H9 (cell line): ENCODE measurements at regions not wholly inside any gene's neighbourhood (a gene's known extent, or its start where the extent isn't known, plus 50 kb on each side); places are given as distances from the start of the nearest gene placed in this dataset.

Source experiments
- DNase-seq: peaks from one replicate; pipeline ENCODE4 v3.0.0-alpha.2; 2017
- H2AFZ ChIP-seq: one replicate; pipeline ENCODE4 v1.6.1; 2013; ENCODE audit warnings: mild to moderate bottlenecking, low read length, control low read depth, moderate library complexity
- H2AK5ac ChIP-seq: 2 replicates; pipeline ENCODE4 v1.6.1; 2013; ENCODE audit warnings: low read length, control low read depth, mixed read lengths; ENCODE audit not compliant: insufficient read length
- H2BK120ac ChIP-seq: one replicate; pipeline ENCODE4 v1.6.1; 2013; ENCODE audit warnings: low read depth, mild to moderate bottlenecking, low read length, control low read depth, inconsistent platforms; ENCODE audit not compliant: poor library complexity, severe bottlenecking
- H2BK12ac ChIP-seq: 2 replicates; pipeline ENCODE4 v1.6.1; 2013; ENCODE audit warnings: low read length, control low read depth, mixed read lengths, low read depth; ENCODE audit not compliant: insufficient read length
- H2BK15ac ChIP-seq: 2 replicates; pipeline ENCODE4 v1.6.1; 2013; ENCODE audit warnings: low read depth, low read length, control low read depth
- H2BK20ac ChIP-seq: one replicate; pipeline ENCODE4 v1.6.1; 2013; ENCODE audit warnings: low read depth, mild to moderate bottlenecking, low read length, control low read depth, inconsistent platforms; ENCODE audit not compliant: poor library complexity, severe bottlenecking
- H2BK5ac ChIP-seq: 2 replicates; pipeline ENCODE4 v1.6.1; 2013; ENCODE audit warnings: low read length, control low read depth, mixed read lengths; ENCODE audit not compliant: insufficient read length
- H3K14ac ChIP-seq: 2 replicates; pipeline ENCODE4 v1.6.1; 2013; ENCODE audit warnings: low read length, control low read depth; ENCODE audit not compliant: insufficient read depth
- H3K18ac ChIP-seq: 2 replicates; pipeline ENCODE4 v1.6.1; 2013; ENCODE audit warnings: low read depth, mild to moderate bottlenecking, mixed read lengths, low read length, control low read depth; ENCODE audit not compliant: insufficient read length
- H3K23ac ChIP-seq: 2 replicates; pipeline ENCODE4 v1.6.1; 2013; ENCODE audit warnings: low read length, control low read depth, mixed read lengths, low read depth; ENCODE audit not compliant: insufficient read length
- H3K23me2 ChIP-seq: 2 replicates; pipeline ENCODE4 v1.6.1; 2013; ENCODE audit warnings: low read depth, mild to moderate bottlenecking, mixed read lengths, low read length, control low read depth; ENCODE audit not compliant: insufficient read length, poor library complexity, severe bottlenecking
- H3K27ac ChIP-seq: 2 replicates; pipeline ENCODE4 v1.5.1; 2013; ENCODE audit warnings: low read length, control low read depth, mixed read lengths, low read depth; ENCODE audit not compliant: insufficient read length
- H3K27me3 ChIP-seq: 2 replicates; pipeline ENCODE4 v1.6.1; 2013; ENCODE audit warnings: low read length, control low read depth, inconsistent platforms; ENCODE audit not compliant: insufficient read depth
- H3K4ac ChIP-seq: 2 replicates; pipeline ENCODE4 v1.6.1; 2013; ENCODE audit warnings: low read depth, mild to moderate bottlenecking, control low read depth, inconsistent platforms, low read length, moderate library complexity
- H3K4me1 ChIP-seq: 2 replicates; pipeline ENCODE4 v1.6.1; 2013; ENCODE audit warnings: low read length, control low read depth, inconsistent platforms; ENCODE audit not compliant: insufficient read depth
- H3K4me2 ChIP-seq: 2 replicates; pipeline ENCODE4 v1.6.1; 2013; ENCODE audit warnings: low read length, control low read depth, mixed read lengths; ENCODE audit not compliant: insufficient read length, insufficient read depth
- H3K56ac ChIP-seq: 2 replicates; pipeline ENCODE4 v1.6.1; 2013; ENCODE audit warnings: low read depth, mild to moderate bottlenecking, mixed read lengths, low read length, control low read depth; ENCODE audit not compliant: insufficient read length
- H3K79me1 ChIP-seq: 2 replicates; pipeline ENCODE4 v1.6.1; 2013; ENCODE audit warnings: low read depth, mild to moderate bottlenecking, moderate library complexity, low read length, control low read depth, inconsistent platforms; ENCODE audit not compliant: insufficient read depth, poor library complexity, severe bottlenecking
- H3K79me2 ChIP-seq: 2 replicates; pipeline ENCODE4 v1.6.1; 2013; ENCODE audit warnings: low read length, control low read depth, inconsistent platforms; ENCODE audit not compliant: insufficient read depth
- H3K9ac ChIP-seq: 2 replicates; pipeline ENCODE4 v1.6.1; 2013; ENCODE audit warnings: low read length, control low read depth, mixed read lengths; ENCODE audit not compliant: insufficient read length; ENCODE audit errors: extremely low read depth
- H3K9me3 ChIP-seq: one replicate; pipeline ENCODE4 v1.6.1; 2013; ENCODE audit warnings: low read depth, low read length, inconsistent platforms; ENCODE audit not compliant: control insufficient read depth
- H3T11ph ChIP-seq: one replicate; pipeline ENCODE4 v1.6.1; 2013; ENCODE audit warnings: mild to moderate bottlenecking, low read length, control low read depth, inconsistent platforms
- H4K20me1 ChIP-seq: one replicate; pipeline ENCODE4 v1.6.1; 2013; ENCODE audit not compliant: control insufficient read depth, insufficient read length, insufficient read depth
- H4K5ac ChIP-seq: 2 replicates; pipeline ENCODE4 v1.6.1; 2013; ENCODE audit warnings: low read depth, mild to moderate bottlenecking, mixed read lengths, low read length, control low read depth; ENCODE audit not compliant: insufficient read length
- H4K8ac ChIP-seq: replicated peaks from 2 replicates; pipeline ENCODE4 v1.6.1; 2013; ENCODE audit warnings: low read length, control low read depth, mixed read lengths, low read depth; ENCODE audit not compliant: insufficient read length
- H4K91ac ChIP-seq: 2 replicates; pipeline ENCODE4 v1.6.1; 2013; ENCODE audit warnings: low read depth, mild to moderate bottlenecking, moderate library complexity, mixed read lengths, low read length, control low read depth; ENCODE audit not compliant: insufficient read length
- H3K27ac Mint-ChIP-seq, 3 experiments: 2 replicates in 2 of 3; 3 replicates in 1 of 3; pipeline ENCODE4 v1.8.0; 2020 to 2021; ENCODE audit warnings: mixed read lengths in 3 of 3, mild to moderate bottlenecking in 1 of 3, moderate library complexity in 1 of 3
- H3K27me3 Mint-ChIP-seq: 2 replicates; pipeline ENCODE4 v1.8.0; 2021; ENCODE audit warnings: low read depth, mild to moderate bottlenecking, moderate library complexity, mixed read lengths
- H3K36me3 Mint-ChIP-seq, 3 experiments: 2 replicates in 2 of 3; 3 replicates in 1 of 3; pipeline ENCODE4 v1.8.0; 2020 to 2021; ENCODE audit warnings: low read depth in 3 of 3, mixed read lengths in 3 of 3; ENCODE audit not compliant: insufficient read depth in 1 of 3
- H3K4me1 Mint-ChIP-seq, 2 experiments: 2 replicates each; pipeline ENCODE4 v1.8.0; 2020; ENCODE audit warnings: mixed read lengths in 2 of 2
- H3K4me3 Mint-ChIP-seq, 2 experiments: 2 replicates in 1 of 2; 3 replicates in 1 of 2; pipeline ENCODE4 v1.8.0; 2020 to 2021; ENCODE audit warnings: mild to moderate bottlenecking in 2 of 2, mixed read lengths in 2 of 2, moderate library complexity in 1 of 2
- H3K9me3 Mint-ChIP-seq, 2 experiments: 2 replicates in 1 of 2; 3 replicates in 1 of 2; pipeline ENCODE4 v1.8.0; 2020; ENCODE audit warnings: mild to moderate bottlenecking in 2 of 2, mixed read lengths in 2 of 2, moderate library complexity in 1 of 2
- CTCF ChIP-seq: fragments of 200-600 bp; sonication (generic); conservative IDR thresholded peaks from 3 replicates; pipeline ENCODE4 v1.8.0; 2021; ENCODE audit warnings: antibody characterized with exemption, mild to moderate bottlenecking
- WGBS: extraction: QIAGEN DNeasy Blood & Tissue Kit; methylation state at CpG from one replicate; pipeline ENCODE4 v1.1.7; 2013; ENCODE audit warnings: missing lambda C conversion rate, low lambda C conversion rate, mixed read lengths; ENCODE audit not compliant: insufficient read length; ENCODE audit errors: extremely low coverage; 5-methylcytosine and 5-hydroxymethylcytosine counted together

- no peak for DNase-seq
- H3K4me1 Mint-ChIP-seq: peaks cover 8 to 18% of the 10 kb centered on the region in 2 experiments
- H2AFZ ChIP-seq: no peak overlapping the region
- H3K4me2 ChIP-seq: no peak overlapping the region
- H2BK15ac ChIP-seq: no peak overlapping the region
- H3K4me3 Mint-ChIP-seq: no peak overlapping the region
- no peak overlapping the region for H3T11ph ChIP-seq
- H3K36me3 Mint-ChIP-seq: no peaks in the 10 kb centered on the region; a peak in 1 of 7 replicates
- no peak overlapping the region for H3K18ac ChIP-seq
- no peaks in the 10 kb centered on the region for H3K23me2 ChIP-seq
- no peaks in the 10 kb centered on the region for H3K9me3 Mint-ChIP-seq
- H3K27me3 ChIP-seq: no peaks in the 10 kb centered on the region
- no peak overlapping the region for H2BK20ac ChIP-seq
- no peak overlapping the region for H4K5ac ChIP-seq
- H2BK12ac ChIP-seq: no peak overlapping the region
- H3K9ac ChIP-seq: no peak overlapping the region
- no peaks in the 10 kb centered on the region for H3K79me1 ChIP-seq
- H2BK5ac ChIP-seq: no peak overlapping the region
- no peaks in the 10 kb centered on the region for H3K79me2 ChIP-seq
- no peak overlapping the region for H3K56ac ChIP-seq
- no peaks in the 10 kb centered on the region for H3K27me3 Mint-ChIP-seq
- WGBS: no CpG with 5 or more reads among the region's 4 CpGs
- H3K27ac ChIP-seq: no peak overlapping the region
- no peak overlapping the region for H4K8ac ChIP-seq
- H3K27ac Mint-ChIP-seq: no peak overlapping the region
- H3K4me1 ChIP-seq: peaks cover 3% of the 10 kb centered on the region; the same call in 1 of the 2 replicates
- H2AK5ac ChIP-seq: no peak overlapping the region
- H3K9me3 ChIP-seq: no peaks in the 10 kb centered on the region
- H3K14ac ChIP-seq: no peak overlapping the region
- no peaks in the 10 kb centered on the region for H4K20me1 ChIP-seq
- H3K23ac ChIP-seq: no peak overlapping the region
- no peak overlapping the region for H2BK120ac ChIP-seq
- no peak overlapping the region for H3K4ac ChIP-seq
- H4K91ac ChIP-seq: no peak overlapping the region
- no peak for TF ChIP-seq CTCF
Measured at GRCh38 chr6:104572901-104573300, 286.8 kb downstream of the HACE1 start.
